Activated CD4-positive, alpha-beta memory T cell treated with anti-CD3 and anti-CD28 coated beads for 36 hours (primary cell): ENCODE measurements at regions not wholly inside any gene's neighbourhood (a gene's known extent, or its start where the extent isn't known, plus 50 kb on each side); places are given as distances from the start of the nearest gene placed in this dataset.

Experiments
- CTCF ChIA-PET: fragments of 350-600 bp; sonication (Branson Sonifier 250); formaldehyde crosslinking; loops from one replicate; lab custom pipeline; 2021; ENCODE audit warnings: antibody characterized with exemption, inconsistent platforms; lab: Charles Lee
- POLR2A ChIA-PET: fragments of 350-600 bp; sonication (Branson Sonifier 250); formaldehyde crosslinking; loops from one replicate; lab custom pipeline; 2021; ENCODE audit warnings: antibody characterized with exemption; lab: Charles Lee
- DNase-seq: peaks from one replicate; pipeline ENCODE4 v3.0.0-alpha.2; 2020
- H3K27ac Mint-ChIP-seq: one replicate; pipeline ENCODE4 v1.8.0; 2021; ENCODE audit warnings: mixed read lengths
- H3K27me3 Mint-ChIP-seq: one replicate; pipeline ENCODE4 v1.8.0; 2021; ENCODE audit warnings: mixed read lengths
- H3K36me3 Mint-ChIP-seq: one replicate; pipeline ENCODE4 v1.8.0; 2021; ENCODE audit warnings: mixed read lengths
- H3K4me1 Mint-ChIP-seq: one replicate; pipeline ENCODE4 v1.8.0; 2021; ENCODE audit warnings: low read depth, mixed read lengths
- H3K4me3 Mint-ChIP-seq: one replicate; pipeline ENCODE4 v1.8.0; 2021; ENCODE audit warnings: mild to moderate bottlenecking, mixed read lengths
- H3K9me3 Mint-ChIP-seq: one replicate; pipeline ENCODE4 v1.8.0; 2021; ENCODE audit warnings: mixed read lengths
- intact Hi-C: fragments of 100-400 bp; cut with micrococcal nuclease; formaldehyde crosslinking; loops from one replicate; pipeline ENCODE4 v1.15.1; 2023

- POLR2A ChIA-PET: no interaction called here
Measured at GRCh38 chr1:30058970-30059369, 664.4 kb downstream of the MATN1 start.

GRCh38 chr1:30054126-30054525 is 669.3 kb downstream of the MATN1 start:
- H3K4me1 Mint-ChIP-seq: no peaks in the 10 kb centered on the region
- POLR2A ChIA-PET: no interaction called here
- no peak overlapping the region for H3K4me3 Mint-ChIP-seq
- peaks cover 22% of the 10 kb centered on the region for H3K27me3 Mint-ChIP-seq
- H3K27ac Mint-ChIP-seq: no peak overlapping the region
- intact Hi-C loops: no loop called here
- CTCF ChIA-PET: no interaction called here
- H3K36me3 Mint-ChIP-seq: no peaks in the 10 kb centered on the region
- H3K9me3 Mint-ChIP-seq: no peaks in the 10 kb centered on the region
- no peak for DNase-seq

More at GRCh38 chr1:30058970-30059369, 664.4 kb downstream of the MATN1 start:
- intact Hi-C loops: no loop called here
- DNase-seq: no peak
- CTCF ChIA-PET: no interaction called here
- no peak overlapping the region for H3K27ac Mint-ChIP-seq
- no peak overlapping the region for H3K4me3 Mint-ChIP-seq
- no peaks in the 10 kb centered on the region for H3K4me1 Mint-ChIP-seq
- no peaks in the 10 kb centered on the region for H3K9me3 Mint-ChIP-seq
- no peaks in the 10 kb centered on the region for H3K36me3 Mint-ChIP-seq
- H3K27me3 Mint-ChIP-seq: peaks cover 9% of the 10 kb centered on the region

- no peaks in the 10 kb centered on the region for H3K9me3 Mint-ChIP-seq
- no peaks in the 10 kb centered on the region for H3K4me1 Mint-ChIP-seq
Measured at GRCh38 chr1:30052178-30052577, 671.2 kb downstream of the MATN1 start.

GRCh38 chr1:30051777-30052176 is 671.6 kb downstream of the MATN1 start:
- no peak overlapping the region for H3K27ac Mint-ChIP-seq
- no peaks in the 10 kb centered on the region for H3K36me3 Mint-ChIP-seq
- H3K9me3 Mint-ChIP-seq: no peaks in the 10 kb centered on the region
- POLR2A ChIA-PET: no interaction called here
- no peaks in the 10 kb centered on the region for H3K4me1 Mint-ChIP-seq
- DNase-seq: no peak
- no peak overlapping the region for H3K4me3 Mint-ChIP-seq
- H3K27me3 Mint-ChIP-seq: peaks cover 20% of the 10 kb centered on the region
- intact Hi-C loops: no loop called here
- CTCF ChIA-PET: no interaction called here

More at GRCh38 chr1:30052178-30052577, 671.2 kb downstream of the MATN1 start:
- intact Hi-C loops: no loop called here
- peaks cover 21% of the 10 kb centered on the region for H3K27me3 Mint-ChIP-seq
- ChIA-PET POLR2A (no interaction called here), CTCF (no interaction called here)
- no peaks in the 10 kb centered on the region for H3K36me3 Mint-ChIP-seq
- DNase-seq: no peak
- no peak overlapping the region for H3K4me3 Mint-ChIP-seq
- no peak overlapping the region for H3K27ac Mint-ChIP-seq

- H3K4me1 Mint-ChIP-seq: no peaks in the 10 kb centered on the region
- DNase-seq: no peak
- POLR2A ChIA-PET: no interaction called here
- intact Hi-C loops: no loop called here
- CTCF ChIA-PET: no interaction called here
- H3K4me3 Mint-ChIP-seq: no peak overlapping the region
- H3K36me3 Mint-ChIP-seq: no peaks in the 10 kb centered on the region
- peaks cover 21% of the 10 kb centered on the region for H3K27me3 Mint-ChIP-seq
- no peaks in the 10 kb centered on the region for H3K9me3 Mint-ChIP-seq
- H3K27ac Mint-ChIP-seq: no peak overlapping the region
Measured at GRCh38 chr1:30049748-30050296, 673.6 kb downstream of the MATN1 start.

GRCh38 chr1:30048905-30049304 is 674.5 kb downstream of the MATN1 start:
- no peaks in the 10 kb centered on the region for H3K4me1 Mint-ChIP-seq
- no peaks in the 10 kb centered on the region for H3K36me3 Mint-ChIP-seq
- POLR2A ChIA-PET: no interaction called here
- no peak overlapping the region for H3K27ac Mint-ChIP-seq
- intact Hi-C loops: no loop called here
- DNase-seq: no peak
- H3K27me3 Mint-ChIP-seq: peaks cover 19% of the 10 kb centered on the region
- H3K9me3 Mint-ChIP-seq: peaks cover 3% of the 10 kb centered on the region
- no peak overlapping the region for H3K4me3 Mint-ChIP-seq
- CTCF ChIA-PET: no interaction called here

GRCh38 chr1:30047576-30047975 is 675.8 kb downstream of the MATN1 start:
- no peak for DNase-seq
- H3K4me3 Mint-ChIP-seq: no peak overlapping the region
- no peaks in the 10 kb centered on the region for H3K36me3 Mint-ChIP-seq
- intact Hi-C loops: no loop called here
- H3K27me3 Mint-ChIP-seq: peaks cover 12% of the 10 kb centered on the region
- no peaks in the 10 kb centered on the region for H3K4me1 Mint-ChIP-seq
- H3K27ac Mint-ChIP-seq: no peak overlapping the region
- peaks cover 8% of the 10 kb centered on the region for H3K9me3 Mint-ChIP-seq
- POLR2A ChIA-PET: no interaction called here
- CTCF ChIA-PET: no interaction called here

GRCh38 chr1:30046751-30047150 is 676.6 kb downstream of the MATN1 start:
- POLR2A ChIA-PET: no interaction called here
- intact Hi-C loops: no loop called here
- CTCF ChIA-PET: no interaction called here
- H3K36me3 Mint-ChIP-seq: no peaks in the 10 kb centered on the region
- H3K9me3 Mint-ChIP-seq: peaks cover 8% of the 10 kb centered on the region
- H3K4me1 Mint-ChIP-seq: no peaks in the 10 kb centered on the region
- H3K27me3 Mint-ChIP-seq: peaks cover 9% of the 10 kb centered on the region
- no peak overlapping the region for H3K4me3 Mint-ChIP-seq
- H3K27ac Mint-ChIP-seq: no peak overlapping the region
- no peak for DNase-seq

- POLR2A ChIA-PET: no interaction called here
- H3K9me3 Mint-ChIP-seq: peaks cover 8% of the 10 kb centered on the region
- H3K4me3 Mint-ChIP-seq: no peak overlapping the region
- intact Hi-C loops: no loop called here
- peaks cover 5% of the 10 kb centered on the region for H3K27me3 Mint-ChIP-seq
- no peaks in the 10 kb centered on the region for H3K4me1 Mint-ChIP-seq
- H3K36me3 Mint-ChIP-seq: no peaks in the 10 kb centered on the region
- CTCF ChIA-PET: no interaction called here
- DNase-seq: no peak
- no peak overlapping the region for H3K27ac Mint-ChIP-seq
Measured at GRCh38 chr1:30045304-30046090, 677.9 kb downstream of the MATN1 start.

GRCh38 chr1:30044656-30045144 is 678.7 kb downstream of the MATN1 start:
- ChIA-PET POLR2A (no interaction called here), CTCF (no interaction called here)
- H3K36me3 Mint-ChIP-seq: no peaks in the 10 kb centered on the region
- H3K27ac Mint-ChIP-seq: no peak overlapping the region
- H3K9me3 Mint-ChIP-seq: peaks cover 8% of the 10 kb centered on the region
- intact Hi-C loops: no loop called here
- peaks cover 8% of the 10 kb centered on the region for H3K27me3 Mint-ChIP-seq
- no peak overlapping the region for H3K4me3 Mint-ChIP-seq
- no peaks in the 10 kb centered on the region for H3K4me1 Mint-ChIP-seq
- DNase-seq: no peak

- no peak overlapping the region for H3K4me3 Mint-ChIP-seq
- intact Hi-C loops: no loop called here
- no peak overlapping the region for H3K27ac Mint-ChIP-seq
- DNase-seq: no peak
- peaks cover 8% of the 10 kb centered on the region for H3K9me3 Mint-ChIP-seq
- ChIA-PET POLR2A (no interaction called here), CTCF (no interaction called here)
- peaks cover 8% of the 10 kb centered on the region for H3K27me3 Mint-ChIP-seq
- H3K36me3 Mint-ChIP-seq: no peaks in the 10 kb centered on the region
- no peaks in the 10 kb centered on the region for H3K4me1 Mint-ChIP-seq
Measured at GRCh38 chr1:30043731-30044408, 679.5 kb downstream of the MATN1 start.

GRCh38 chr1:30043256-30043655 is 680.1 kb downstream of the MATN1 start:
- ChIA-PET CTCF (no interaction called here), POLR2A (no interaction called here)
- Mint-ChIP-seq H3K4me3 (no peak overlapping the region), H3K4me1 (no peaks in the 10 kb centered on the region), H3K9me3 (peaks cover 8% of the 10 kb centered on the region), H3K36me3 (no peaks in the 10 kb centered on the region), H3K27me3 (peaks cover 13% of the 10 kb centered on the region), H3K27ac (no peak overlapping the region)
- no peak for DNase-seq
- intact Hi-C loops: no loop called here
